Right renal cortex interstitium (tissue), 3 donors: ENCODE measurements at regions not wholly inside any gene's neighbourhood (a gene's known extent, or its start where the extent isn't known, plus 50 kb on each side); places are given as distances from the start of the nearest gene placed in this dataset.
"Not testable (repeated sequence)": the region's sequence is repeated elsewhere in the genome, so short reads cannot be mapped to it uniquely, and the experiment has no call there.

Experiments used
- DNase-seq, 3 donors: peaks; one replicate each; pipeline ENCODE4 v3.0.0-alpha.2; 2013; ENCODE audit warnings: low read depth in 3 of 3, low spot score in 2 of 3

DNA sequence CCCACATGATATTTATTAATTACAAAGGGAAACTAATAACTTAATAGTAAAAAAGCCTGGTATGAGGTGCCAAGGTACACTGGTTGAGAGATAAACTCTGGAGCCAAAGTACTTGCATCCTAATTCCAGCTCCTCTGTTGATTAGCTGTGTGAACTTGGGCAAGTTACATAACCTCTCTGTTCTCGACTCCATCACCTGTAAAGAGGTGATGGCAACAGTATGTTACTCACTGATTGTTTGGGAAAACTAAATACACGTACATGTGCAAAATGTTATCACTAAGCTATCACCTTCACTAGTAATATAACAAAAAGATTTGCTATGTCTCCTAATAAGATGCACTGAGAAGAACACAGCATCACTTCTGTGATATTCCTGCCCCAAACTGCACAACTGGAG, 206.4 kb downstream of the MEX3B start:
- no peak for DNase-seq

DNA sequence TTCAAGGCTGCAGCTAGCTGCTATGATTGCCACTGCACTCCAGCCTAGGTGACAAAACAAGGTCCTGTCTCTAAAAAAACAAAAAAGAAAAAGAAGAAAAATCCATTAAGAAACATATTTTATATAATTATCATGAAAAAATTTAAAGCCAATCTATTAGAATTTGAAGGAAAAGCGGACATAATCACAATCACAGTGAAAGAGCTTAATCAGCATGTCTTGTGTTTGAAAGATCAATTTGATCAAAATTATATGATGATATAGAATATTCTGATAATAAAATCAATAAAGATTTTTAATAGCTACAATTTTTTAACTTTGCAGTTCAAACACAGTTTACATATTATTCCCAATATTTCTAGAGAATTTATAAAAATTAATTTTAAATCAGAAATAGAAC, 210.1 kb downstream of the MEX3B start:
- DNase-seq: no peak

DNA sequence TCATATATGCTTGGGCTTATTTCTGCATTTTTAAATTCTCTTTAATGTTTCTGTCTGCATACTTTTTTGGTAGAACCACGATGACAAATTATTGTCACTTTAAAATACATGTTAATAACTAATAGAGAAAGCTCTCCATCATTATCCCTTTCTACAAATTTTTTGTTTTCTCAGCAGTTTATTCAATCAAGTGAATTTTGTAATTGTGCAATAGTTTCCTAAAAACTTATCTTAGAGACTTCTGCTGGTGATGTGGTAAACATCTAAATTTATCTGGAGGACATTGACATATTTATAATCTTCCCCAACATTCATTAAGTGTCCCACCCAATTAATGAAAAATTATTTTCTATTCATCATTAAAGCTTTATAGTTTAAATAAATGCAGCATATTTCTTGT, 215.3 kb downstream of the MEX3B start:
- DNase-seq: no peak

DNA sequence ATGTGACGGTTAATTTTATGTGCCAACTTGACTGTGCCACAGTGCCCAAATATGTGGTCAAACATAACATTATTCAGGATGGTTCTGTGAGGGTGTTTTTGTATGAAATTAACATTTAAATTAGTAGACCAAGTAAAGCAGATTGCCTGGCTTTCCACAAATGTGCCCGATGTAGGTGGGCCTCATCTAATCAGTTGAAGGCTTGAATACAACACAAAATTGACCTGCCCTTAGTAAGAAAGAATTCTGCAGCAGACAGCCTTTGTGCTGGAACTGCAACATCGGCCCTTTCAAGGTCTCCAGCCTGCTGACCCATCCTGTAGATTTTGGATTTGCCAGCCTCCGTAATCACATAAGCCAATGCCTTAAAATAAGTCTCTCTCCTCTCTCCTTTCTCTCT, 215.9 kb downstream of the MEX3B start:
- DNase-seq: no peak

DNA sequence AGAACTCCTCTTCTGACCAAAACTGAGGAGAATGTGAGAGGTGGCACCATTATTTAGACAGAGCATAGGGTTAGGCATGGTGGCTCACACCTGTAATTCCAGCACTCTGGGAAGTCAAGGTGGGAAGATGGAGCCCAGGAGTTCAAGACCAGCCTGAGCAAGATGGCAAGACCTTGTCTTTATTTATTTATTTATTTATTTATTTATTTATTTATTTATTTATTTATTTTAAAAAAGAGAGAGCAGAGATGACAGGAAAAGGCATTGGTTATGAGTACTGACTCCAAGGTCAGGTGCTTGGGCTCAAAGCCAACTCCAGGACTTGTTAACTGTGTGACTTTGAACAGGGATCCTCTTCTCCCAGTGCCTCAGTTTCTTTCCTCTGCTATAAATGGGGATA, 217.7 kb downstream of the MEX3B start:
- no peak for DNase-seq

DNA sequence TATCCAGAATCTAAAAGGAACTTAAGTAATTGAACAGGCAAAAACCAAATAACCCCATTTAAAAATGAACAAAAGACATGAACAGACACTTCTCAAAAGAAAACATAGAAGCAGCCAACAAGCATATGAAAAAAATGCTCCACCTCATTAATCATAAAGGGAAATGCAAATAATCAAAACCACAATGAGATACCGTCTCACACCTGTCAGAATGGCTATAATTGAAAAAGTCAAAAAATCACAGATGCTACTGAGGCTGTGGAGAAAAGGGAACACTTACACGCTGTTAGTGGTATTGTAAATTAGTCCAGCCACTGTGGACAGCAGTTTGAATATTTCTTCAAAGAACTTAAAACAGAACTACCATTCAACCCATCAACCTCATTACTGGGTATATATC, 220.7 kb downstream of the MEX3B start:
- DNase-seq: no peak

DNA sequence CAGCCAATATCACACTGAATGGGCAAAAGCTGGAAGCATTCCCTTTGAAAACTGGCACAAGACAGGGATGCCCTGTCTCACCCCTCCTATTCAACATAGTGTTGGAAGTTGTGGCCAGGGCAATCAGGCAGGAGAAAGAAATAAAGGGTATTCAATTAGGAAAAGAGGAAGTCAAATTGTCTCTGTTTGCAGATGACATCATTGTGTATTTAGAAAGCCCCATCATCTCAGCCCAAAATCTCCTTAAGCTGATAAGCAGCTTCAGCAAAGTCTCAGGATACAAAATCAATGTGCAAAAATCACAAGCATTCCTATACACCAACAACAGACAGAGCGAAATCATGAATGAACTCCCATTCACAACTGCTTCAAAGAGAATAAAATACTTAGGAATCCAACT, 223.2 kb downstream of the MEX3B start:
- not testable (repeated sequence) for DNase-seq

DNA sequence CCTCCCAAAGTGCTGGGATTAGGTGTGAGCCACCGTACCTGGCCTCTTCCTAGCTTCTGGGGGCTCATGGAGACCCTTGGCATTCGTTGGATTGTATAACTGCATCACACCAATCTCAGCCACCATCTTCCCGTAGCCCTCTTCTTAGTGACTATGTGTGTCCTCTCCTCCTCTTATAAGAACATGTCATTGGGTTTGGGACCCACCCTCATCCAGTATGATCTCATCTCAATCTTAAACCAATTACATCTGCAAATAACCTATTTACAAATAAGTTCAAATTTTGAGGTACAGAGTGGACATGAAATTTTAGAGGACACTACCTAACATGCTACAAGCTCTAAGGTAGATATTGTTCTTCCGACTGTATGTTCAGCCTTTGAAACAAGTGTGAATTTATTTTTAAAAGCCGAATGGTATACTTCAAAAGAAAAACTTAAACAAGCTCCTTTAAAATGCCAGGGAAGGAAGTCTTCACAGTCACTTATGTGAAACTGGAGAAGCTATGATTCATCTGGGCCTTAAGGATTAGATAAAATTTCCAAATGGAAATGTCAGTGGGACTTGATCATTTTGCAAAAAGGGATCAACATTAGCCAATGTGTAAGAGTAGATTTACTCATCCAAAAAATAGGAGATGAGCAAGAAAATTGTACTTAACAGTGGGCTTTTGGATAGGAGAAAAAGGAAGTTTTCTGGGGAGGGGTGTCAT, 225.7 kb downstream of the MEX3B start:
- DNase-seq: no peak

DNA sequence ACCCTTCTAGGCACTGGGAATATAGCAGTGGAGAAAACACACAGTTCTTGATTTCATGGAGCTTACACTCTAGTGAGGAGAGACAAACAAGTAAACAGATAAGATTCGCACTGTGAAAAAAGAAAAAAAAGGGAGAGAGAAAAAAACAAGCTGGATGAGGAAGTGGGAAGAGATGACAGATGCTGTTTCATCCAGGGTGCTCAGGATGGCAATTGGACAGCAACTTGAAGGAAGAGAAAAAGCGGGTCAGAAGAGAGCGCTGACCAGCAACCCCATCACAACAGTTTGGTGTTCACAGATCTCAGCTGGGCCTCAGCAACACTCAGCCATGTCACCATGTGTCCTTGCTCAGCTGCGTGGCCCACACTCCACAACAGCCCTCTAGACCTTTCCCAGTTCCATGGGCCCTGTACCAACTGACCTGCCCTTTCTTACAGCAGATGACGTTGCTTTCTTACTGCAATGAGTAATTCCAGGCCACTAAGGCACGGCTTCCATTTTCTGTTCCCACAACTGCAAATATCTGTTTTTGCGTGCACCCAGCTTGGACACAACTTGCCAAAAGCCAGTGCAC, 230.8 kb downstream of the MEX3B start:
- DNase-seq: no peak

DNA sequence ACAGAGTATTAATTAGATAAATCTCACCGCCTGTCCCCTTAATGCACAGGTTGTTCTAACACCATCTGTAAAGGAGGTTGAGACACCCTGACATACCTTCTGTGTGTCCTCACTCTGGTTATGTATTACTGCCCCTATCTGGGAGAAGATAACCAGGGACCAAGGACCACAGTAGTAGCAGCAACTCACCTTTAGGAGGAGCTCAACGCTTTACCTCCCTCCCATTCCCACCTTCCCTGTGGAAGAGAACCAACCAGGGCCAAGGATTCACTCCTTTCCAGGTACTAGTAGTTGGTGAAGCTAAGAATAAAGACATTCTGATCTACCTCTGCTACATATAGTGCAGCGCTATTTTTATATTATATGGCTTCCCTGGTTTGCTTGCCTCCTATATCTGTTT, 232.6 kb downstream of the MEX3B start:
- DNase-seq: no peak

DNA sequence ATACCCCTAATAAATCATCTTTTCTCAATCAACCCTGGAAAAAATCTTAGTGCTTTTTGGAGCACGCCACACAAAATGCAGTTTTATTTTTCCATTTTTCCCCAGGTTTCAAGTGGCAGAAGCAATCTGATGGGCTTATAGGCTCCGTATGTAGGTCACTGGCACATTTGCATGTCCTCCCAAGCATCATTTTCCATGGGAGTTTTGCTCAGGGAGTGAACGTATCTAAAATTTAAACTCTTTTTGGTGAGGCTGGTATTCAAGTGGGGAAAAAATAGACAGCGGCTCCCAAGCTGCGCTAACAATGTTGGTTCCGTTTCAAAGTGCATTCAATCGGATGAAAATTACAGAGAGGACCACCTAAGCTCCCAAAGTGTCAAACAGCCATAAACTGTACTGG, 233.4 kb downstream of the MEX3B start:
- no peak for DNase-seq

DNA sequence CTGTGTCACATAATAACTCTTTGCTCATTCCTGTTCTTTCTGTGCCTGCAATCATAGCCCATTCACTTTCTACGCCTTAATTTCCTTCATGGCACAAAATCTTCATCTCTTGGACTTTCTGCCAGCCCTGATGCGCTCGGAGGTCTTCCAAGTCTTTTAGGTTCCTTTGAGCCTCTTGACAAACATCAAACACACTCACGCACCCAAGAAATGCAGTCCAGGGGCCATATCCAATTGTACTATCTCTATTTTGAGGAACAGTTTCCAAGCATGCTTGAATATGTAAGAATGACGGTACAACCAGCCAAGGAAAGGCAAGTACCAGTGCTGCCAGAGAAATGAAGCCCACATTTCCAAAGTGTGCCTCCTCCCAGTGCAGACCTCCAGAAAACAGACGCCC, 234.1 kb downstream of the MEX3B start:
- no peak for DNase-seq

DNA sequence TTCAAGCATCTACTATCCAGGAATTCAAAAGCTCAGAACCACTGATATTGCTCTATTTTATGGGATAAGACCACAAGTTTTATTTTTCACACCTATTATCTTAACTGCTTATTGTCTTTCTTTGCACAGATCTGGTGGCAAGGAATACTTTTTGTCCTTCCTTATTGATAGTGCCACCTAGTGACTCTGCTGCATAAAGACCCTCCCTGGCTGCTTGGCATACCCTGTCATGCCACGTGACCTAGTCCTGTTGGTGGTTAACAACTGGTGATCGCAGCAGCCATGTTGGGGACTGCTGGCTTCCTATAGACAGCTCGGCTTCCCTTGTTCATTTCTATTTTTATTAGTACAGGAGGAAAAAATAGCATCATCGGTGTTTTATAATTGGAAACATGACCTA, 236.3 kb downstream of the MEX3B start:
- DNase-seq: no peak

DNA sequence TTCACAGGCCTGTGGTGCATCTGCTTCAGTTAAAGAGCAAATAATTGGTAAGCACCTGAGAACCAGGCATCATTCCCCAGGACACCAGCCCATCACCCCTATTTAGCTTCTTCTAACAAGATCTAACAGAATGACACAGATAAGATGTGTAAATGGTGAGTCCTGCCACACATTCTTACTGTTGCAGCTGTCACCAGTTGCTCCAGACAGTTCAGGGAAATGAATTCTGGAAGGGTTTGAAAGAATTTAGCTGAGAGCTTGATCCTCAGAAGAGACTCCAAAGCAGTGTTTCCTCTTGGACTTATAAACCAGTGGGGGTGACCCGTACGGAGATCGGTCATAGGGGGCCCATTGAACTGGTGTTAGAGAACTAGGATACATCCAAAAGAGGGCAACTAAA, 238.0 kb downstream of the MEX3B start:
- DNase-seq: no peak

DNA sequence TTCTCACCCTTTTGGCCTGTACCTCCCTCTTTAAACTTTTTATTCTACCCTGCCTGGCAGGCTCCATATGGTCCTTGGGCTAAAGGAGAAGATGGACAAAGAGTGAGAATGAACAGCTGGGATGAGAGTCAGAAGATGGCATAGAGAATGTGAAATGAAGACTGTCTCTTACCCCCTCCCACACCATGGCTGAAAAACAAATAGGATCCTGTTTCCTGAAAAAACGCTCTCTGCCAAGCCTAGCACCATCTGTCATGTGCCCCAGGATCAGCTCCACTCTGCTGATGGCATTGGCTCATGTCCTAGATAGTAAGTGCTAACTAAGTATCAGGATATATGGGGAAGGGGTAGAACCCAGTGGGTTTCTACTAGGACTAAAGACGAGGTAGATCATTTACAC, 238.6 kb downstream of the MEX3B start:
- no peak for DNase-seq

DNA sequence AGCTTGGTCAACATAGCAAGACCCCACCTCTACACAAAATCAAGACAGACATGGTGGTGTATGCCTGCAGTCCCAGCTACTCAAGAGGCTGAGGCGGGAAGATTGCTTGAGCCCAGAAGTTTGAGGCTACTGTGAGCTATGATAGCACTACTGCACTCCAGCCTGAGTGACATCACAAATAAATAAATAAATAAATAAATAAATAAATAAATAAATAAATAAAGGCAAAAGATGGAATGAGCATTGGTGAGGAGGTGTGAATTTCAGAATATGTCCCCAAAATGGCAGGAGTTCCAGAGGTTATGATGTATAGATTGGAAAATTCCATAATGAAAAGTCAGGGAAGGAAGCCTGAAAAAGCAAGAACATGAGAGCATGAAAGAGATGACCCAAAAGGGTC, 249.9 kb downstream of the MEX3B start:
- DNase-seq: no peak

DNA sequence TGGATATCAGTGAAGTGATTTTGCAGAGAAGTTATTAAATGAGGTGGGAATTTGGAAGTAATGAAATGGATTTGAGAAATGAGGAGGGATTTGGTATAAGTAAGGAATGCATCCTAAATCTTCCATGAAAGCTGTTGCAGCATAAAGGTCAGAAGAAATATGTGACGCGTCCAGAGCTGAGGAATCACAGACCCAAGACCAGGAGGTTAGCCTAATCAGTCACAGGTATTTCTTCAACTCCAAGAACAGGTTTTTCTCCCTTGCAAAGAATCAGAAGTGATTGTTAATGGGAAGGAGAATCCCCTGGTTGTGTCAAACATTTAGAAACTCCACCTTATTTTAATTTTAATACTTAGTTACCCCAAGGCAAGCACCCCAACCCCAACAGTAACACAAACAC, 253.2 kb downstream of the MEX3B start:
- no peak for DNase-seq

DNA sequence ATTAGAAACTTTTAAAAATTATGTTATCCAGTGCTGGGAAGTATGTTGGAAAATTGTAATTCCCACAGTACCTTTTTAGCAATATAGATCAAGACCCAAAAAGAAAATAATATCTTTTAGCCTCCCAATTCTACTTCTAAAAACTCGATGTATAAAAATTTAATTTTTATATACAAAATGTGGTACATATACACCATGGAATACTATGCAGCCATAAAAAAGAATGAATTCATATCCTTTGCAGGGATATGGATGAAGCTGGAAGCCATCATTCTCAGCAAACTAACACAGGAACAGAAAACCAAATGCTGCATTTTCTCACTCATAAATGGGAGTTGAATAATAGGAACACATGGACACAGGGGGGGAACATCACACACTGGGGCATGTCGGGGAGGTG, 254.5 kb downstream of the MEX3B start:
- not testable (repeated sequence) for DNase-seq

DNA sequence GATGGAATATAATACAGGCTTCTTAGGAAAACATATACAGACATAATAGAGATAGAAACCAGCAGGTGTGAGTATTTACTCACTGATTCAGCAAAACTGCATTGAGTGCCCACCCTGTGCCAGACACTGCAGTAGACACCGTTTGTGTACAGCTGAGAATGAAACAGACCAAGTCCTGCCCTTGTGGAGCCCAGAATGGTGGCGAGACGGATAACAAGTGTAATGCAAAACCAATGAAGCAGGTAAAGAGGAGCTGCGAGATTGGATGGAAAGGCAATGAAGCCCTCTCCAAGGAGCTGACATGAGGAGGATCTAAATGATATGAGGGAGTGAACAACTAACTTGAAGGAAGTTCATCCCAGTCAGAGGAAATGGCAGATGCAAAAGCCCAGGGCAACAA, 256.4 kb downstream of the MEX3B start:
- no peak for DNase-seq

DNA sequence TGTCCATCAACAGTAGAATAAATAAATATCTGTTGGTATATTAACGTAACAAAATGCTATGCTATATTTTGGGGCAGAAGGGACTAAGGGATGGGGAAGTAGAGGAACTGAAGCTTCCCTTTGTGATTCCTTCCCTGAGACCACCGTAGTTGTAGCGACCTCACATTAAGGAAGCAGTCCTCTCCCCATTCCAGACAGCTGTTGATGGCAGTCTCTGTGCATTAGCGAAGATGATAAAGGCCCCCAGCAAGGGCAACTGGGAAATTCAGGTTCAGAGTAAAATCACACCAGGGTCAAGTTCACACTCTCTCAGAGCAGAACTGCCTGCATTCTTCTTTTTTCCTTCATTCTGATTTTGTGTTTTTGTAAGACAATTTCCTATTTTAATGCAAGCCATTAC, 259.0 kb downstream of the MEX3B start:
- no peak for DNase-seq

DNA sequence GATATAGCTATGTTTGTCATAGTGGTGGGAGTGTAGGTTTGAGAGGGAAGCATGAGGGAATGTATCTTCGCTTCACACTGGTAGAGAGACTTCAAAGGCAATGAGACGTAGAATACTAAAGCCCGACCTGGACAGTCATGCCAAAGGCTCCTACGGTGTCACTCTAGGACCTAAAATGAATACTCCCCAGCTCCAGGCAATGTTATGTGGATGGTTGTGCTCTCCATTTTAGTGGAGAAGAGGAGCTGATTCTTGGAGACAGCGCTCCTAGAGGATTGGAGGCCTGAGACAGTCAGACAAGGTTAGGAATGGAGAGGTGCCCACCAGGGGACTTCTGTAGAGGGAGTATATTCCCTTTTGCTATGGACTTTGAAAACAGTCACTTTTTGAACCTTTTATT, 260.1 kb downstream of the MEX3B start:
- DNase-seq: no peak

DNA sequence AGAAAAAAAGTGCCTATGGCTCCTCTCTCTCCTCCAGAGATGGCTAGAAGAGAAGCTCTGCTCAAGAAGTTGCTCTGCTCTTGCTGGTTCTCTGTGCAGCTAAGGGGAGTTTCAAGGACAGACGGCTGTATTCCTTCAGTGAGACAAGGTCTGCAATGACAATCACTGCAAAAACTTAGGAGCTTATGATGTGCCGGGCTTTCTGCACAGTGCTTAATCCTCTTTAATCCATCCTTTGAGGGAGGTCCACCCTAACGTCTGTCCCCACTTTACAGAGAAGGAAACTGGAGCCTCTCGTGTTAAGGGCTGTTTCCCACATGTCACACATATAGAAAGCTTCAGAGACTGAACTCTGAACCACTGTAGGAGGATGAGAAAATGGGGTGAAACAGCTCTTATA, 260.6 kb downstream of the MEX3B start:
- no peak for DNase-seq

DNA sequence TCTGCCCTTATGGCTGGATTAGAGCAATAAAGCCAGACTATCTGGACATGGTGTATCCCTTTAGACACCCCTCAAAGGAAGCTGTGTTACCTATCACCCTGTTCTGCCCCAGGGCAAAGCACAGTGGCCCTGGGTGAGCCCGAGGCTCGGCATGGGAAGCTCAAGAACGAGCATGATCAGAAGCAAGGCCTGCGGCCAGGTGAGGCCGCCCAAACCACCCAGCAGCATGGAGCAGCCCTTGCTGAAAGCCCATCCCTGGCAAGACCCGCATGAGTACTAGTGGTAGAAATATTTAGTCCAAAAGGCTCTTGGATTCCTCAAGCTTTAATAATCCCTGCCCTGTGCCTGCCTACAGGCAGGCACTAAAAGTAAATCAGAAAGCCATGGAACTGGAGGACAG, 261.1 kb downstream of the MEX3B start:
- DNase-seq: no peak
